PC-9 (cell line): ENCODE measurements at regions not wholly inside any gene's neighbourhood (a gene's known extent, or its start where the extent isn't known, plus 50 kb on each side); places are given as distances from the start of the nearest gene placed in this dataset.

Experiments used
- EZH2 ChIP-seq: fragments of 200-600 bp; sonication (generic); IDR thresholded peaks from 2 replicates; pipeline ENCODE4 v1.8.0; 2017; ENCODE audit warnings: antibody characterized with exemption, low read depth
- TF ChIP-seq, protein P1 (sequence below): fragments of 200-600 bp; sonication (generic); conservative IDR thresholded peaks from 2 replicates; pipeline ENCODE4 v1.6.1; 2017; ENCODE audit warnings: mixed run types, antibody characterized with exemption, mild to moderate bottlenecking, moderate library complexity

GRCh38 chr2:173741759-173742158 lies 223.4 kb downstream of the SP3 start:
- TF ChIP-seq, protein P1, sequence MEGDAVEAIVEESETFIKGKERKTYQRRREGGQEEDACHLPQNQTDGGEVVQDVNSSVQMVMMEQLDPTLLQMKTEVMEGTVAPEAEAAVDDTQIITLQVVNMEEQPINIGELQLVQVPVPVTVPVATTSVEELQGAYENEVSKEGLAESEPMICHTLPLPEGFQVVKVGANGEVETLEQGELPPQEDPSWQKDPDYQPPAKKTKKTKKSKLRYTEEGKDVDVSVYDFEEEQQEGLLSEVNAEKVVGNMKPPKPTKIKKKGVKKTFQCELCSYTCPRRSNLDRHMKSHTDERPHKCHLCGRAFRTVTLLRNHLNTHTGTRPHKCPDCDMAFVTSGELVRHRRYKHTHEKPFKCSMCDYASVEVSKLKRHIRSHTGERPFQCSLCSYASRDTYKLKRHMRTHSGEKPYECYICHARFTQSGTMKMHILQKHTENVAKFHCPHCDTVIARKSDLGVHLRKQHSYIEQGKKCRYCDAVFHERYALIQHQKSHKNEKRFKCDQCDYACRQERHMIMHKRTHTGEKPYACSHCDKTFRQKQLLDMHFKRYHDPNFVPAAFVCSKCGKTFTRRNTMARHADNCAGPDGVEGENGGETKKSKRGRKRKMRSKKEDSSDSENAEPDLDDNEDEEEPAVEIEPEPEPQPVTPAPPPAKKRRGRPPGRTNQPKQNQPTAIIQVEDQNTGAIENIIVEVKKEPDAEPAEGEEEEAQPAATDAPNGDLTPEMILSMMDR: no peak
- TF ChIP-seq EZH2: no peak
